Amygdala (tissue), 56 donors: ENCODE measurements at regions not wholly inside any gene's neighbourhood (a gene's known extent, or its start where the extent isn't known, plus 50 kb on each side); places are given as distances from the start of the nearest gene placed in this dataset.
A peak's percentile ranks its signal among the peaks of the same experiment; 100 is the strongest.

Experiments
- DNase-seq, 56 donors: peaks; one replicate each; lab custom pipeline; 2025; lab: John Stamatoyannopoulos, UW

DNA sequence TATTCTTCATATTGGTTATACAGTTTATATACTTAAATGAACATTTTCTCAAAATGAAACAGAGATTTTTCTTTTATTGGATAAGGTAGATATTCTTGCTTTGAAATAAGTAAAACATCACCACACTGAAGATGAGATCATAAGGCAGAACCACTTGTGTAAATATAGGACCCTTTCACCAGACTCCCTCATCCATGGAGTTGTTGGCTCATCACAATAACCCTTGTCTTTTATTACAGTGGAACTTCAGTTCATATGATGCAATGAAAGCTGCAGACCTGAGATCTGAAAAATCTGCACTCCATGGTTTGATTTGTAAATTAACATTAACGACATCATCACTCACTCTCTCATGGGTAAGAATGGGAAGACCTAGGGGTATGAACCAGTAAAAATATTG, 51.9 kb upstream of the DBX2 start:
- no peak for DNase-seq

DNA sequence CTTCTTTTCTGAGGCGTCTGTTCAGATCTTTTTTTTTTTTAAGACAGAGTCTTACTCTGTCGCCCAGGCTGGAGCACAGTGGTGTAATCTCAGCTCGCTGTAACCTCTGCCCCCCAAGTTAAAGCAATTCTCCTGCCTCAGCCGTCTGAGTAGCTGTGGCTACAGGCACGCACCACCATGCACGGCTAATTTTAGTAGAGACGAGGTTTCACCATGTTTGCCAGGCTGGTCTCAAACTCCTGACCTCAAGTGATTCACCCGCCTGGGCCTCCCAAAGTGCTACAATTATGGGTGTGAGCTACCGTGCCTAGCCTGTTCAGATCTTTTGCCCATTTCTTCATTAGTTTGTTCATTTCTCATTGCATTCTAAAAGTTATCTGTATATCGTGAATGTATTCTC, 55.1 kb upstream of the DBX2 start:
- no peak for DNase-seq

DNA sequence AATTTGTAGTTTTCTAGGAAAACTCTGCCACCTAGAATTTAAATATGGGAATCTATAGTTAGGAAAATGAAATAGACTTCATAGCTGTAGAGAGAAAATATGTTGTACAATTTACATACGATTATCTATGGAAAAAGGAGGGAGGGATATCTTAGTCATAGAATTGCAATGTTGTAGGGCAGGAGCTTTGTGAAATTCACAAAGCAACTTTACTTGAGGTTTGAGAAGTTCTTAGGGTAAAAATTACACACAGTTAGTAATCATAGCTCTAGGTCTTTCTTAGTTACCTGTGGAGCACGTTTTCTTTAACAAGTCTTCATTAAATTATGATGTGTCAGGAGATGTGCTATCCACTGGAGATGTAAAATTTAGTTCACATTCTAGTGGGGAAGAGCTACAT, 61.4 kb upstream of the DBX2 start:
- no peak for DNase-seq

DNA sequence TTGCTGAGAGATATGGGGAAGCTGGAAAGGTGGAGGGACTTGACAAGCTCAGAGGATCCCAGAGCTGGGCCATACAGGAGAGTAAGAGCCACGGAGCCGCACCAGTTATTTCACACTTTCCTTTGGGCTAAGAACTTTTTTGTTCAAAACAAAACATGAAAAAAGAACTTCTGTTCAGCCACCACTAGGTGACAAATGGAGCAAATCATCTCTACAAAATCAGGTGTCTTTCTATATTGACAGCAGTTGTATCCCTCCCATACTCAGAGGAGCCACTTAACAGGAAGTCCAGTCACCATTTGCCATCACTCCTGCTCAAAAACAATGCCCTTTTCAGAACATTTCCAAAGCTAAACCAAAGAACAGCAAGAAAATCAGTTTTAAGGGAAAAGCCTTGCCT, 70.3 kb upstream of the DBX2 start:
- no peak for DNase-seq

DNA sequence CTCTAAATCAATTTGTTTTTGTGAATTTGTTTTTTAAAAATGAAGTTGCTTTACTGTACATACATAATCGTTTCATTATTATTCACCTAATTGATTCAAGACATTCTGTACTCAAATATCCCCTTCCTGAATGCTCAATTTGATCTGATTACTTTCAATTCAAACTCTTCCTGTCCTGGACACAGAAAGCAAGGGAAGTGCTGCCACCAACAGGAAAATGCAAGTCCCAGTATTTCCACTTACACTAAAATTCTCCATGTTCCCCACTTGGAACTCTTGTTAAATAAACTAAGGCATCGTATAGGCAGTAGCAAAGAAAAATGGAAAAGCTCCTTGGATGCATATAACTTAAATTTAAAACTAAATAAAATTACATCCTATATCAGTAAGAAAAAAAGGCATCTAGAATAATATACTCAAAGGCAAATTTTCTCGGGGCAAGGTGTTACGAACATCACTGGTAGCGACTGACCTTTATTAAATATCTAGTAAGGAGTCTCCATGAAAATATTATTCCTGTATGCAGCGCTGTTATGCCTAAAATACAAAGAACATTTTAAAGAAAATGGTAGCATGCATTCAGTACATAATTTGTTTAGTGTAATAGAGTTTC, 72.0 kb upstream of the DBX2 start:
- DNase-seq, result peak in 7 of 56 donors; percentile 1 to 19 (median 4)

DNA sequence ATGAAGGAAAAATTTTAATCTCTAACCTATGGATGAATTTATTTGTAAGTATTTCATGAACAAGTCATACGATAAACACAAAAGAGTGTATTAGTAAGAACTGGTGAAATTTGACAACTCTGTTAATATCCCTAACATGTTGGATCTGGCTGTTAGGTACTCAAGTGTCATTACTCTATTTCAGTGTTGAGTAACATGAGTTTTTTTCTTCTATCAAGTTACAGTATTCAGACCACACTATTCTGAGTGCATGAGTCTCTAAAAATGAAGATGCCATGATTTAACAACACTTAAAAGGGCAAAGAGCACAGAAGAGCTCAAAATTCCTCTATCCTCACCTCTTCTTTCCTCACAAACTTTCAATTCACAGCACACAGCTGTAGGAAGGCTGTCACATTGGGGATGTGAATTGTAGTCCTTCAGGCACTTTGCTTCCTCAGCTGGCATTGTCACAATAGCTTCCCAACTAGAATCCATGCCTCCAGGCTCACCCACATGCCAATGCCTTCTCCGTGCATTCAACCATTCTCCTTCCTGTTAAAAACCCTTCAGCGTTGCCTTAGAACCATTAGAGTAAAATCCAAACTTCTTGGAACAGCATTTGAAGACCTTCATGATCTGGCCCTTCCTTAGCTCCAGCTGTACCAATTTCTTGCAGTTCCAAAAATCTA, 73.7 kb upstream of the DBX2 start:
- no peak for DNase-seq

DNA sequence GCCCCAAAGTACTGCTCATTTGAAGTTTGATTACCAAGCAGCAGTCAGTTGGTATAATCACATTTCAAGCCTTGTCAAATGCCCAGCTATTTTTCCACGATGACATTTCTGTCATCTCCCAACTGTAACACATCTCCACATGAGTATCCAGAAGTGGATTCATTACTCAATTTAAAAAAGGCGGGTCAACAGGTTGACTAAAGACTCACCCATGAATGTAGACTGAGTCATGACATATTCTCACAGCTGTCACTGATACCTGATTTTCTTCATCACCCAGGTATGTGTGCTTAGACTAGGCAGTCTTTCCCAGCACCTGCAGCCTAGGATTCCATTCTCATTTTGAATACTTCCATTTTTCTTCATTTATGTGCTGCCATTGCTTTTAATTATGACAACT, 75.1 kb upstream of the DBX2 start:
- DNase-seq, result peak in 1 of 56 donors; percentile 2

DNA sequence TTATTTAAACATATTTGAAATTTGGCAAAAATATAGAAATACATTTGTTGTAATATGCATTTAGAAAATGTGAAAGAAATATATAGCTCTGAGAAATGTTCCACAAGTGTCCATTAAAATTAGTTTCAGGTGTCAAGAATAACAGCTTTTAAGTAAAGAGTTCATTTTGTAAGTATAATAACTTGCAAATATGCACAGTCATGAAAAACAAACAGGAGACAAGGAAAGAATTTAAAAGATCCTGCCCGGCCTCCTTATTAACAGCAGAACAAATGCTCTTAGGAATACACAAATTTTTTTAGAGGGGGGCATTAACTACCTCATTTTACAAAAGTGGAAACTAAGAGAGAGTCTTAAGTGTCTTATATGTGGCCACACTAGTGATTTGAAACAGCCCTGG, 77.7 kb upstream of the DBX2 start:
- no peak for DNase-seq

DNA sequence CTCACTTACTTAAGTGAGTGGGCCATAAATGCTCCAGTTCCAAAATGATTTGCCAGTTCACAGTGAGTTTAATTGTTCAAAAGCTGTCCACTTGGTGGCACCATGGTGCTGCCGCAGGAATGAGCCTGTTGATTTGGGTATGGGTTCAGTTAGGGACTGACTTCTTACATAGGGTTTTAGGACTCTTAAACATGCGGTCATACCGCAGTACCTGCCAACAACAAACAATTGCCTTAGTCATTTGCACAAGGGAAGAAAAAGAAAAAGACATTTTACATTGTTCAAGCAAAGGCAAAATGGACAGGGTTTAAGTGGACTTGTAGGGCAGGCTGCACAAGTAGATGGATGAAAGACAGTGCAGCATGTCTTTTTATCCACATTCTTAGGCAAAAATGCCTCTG, 80.0 kb upstream of the DBX2 start:
- DNase-seq, result peak in 28 of 56 donors; percentile 2 to 71 (median 14)

DNA sequence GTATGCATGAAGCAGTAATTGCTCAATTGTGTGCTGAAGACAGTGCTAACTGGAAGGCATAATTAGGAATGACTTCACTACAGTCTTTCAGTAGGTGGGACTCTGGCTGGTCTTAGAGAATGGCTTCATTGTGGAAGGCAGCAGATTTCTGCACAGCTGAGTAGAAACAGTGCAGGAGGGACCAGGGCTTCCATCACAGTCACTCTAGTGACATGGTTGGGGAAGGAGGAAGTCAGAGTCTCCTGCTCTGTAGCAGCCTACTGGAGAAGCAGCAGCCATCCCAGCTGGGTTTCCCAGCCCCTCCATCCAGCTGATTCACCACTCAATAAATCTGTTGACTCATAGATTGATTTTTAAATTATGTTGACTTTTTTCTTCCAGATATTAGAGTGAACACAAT, 80.6 kb upstream of the DBX2 start:
- DNase-seq, result no peak

DNA sequence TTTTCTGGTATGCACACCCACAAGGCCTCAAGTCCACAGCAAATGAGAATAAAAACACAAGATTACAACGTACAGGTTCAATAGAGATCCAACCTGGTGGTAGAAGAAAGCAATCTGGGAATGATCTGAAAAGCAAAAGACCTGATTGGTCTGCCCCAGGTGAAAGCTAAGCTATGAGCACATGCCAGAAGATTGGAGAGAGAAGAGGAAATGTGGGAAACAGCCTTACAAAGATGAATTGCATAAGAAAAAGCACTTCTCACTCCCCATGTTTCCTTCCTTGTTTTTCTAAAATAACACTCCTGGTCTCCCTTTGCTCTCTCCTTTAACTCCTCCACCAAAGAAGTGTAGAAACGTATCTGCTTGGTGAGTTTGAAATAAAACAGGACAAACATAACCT, 77.3 kb upstream of the ANO6 start:
- DNase-seq, result no peak

DNA sequence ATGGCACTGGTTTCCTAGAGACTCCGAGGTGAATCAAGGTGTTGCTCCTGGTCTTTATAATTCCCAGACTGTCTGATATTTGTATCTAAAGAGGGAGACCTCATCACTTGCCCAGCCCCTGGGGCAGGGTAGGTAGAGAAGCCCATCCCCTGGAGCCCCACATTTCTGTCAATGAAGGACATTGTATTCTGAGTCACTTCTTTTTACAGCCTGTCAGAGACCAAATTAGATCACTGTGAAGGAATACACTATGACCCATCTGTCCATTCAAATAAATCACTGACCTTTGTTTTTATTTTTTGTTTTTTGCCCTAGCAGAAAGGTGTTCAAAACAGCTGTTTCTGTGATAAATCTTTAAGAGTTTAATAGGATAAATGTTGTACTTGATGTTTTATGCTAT, 67.9 kb upstream of the ANO6 start:
- no peak for DNase-seq

DNA sequence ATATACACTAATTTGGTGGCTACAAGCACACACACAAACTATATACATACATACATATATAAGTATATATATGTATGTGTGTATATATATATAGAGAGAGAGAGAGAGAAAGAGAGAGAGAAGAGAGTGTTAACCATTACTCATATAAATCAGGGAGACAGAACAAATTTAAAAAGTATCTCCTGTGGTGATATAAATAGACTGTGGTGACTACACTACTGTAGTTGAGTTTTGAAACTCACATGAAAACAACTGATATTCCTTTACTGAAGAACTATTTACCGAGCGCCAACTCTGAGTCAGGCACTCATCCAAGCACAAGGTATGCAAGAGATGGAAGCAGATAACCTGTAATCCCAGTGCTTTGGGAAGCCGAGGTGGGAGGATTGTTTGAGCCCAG, 67.3 kb upstream of the ANO6 start:
- no peak for DNase-seq

DNA sequence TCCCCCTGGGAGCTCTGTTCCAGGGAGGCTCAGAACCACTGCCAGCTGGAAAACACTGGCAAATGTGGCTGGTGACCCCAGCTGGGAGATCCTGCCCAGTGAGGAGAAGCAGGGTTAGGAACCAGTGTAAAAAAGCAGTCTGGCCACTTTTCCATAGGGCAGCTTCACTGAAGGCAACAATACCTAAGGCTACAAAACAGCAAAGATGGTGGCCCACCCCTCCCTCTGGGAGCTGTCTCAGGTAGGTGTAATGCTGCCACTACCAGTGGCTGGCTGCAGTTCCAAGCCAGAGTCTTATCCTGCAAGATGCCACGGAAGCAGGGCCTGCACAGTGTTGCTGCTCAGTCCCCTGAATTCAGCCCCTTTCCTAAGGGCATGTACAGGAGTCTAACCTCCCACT, 50.6 kb upstream of the ANO6 start:
- DNase-seq, result no peak

DNA sequence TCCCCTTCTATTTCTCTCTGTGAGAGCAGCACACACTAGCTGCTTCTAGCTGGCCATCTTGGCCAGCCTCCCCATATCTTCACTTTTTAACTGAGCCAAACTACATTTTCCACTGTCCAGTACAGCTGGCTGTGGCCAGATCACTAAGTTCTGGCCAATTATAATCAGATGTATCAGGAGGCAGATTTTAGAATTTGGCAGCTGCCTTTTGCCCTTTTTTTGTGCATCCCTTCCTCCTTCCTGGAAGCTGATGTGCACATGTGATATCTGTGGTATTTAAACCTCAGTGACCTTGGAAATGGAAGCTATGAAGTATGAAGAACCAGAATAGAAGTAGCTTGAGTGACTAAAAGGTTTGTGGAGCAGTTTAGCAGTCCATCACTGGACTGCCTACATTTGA, 49.8 kb upstream of the ANO6 start:
- no peak for DNase-seq
